SU-DHL-6 (cell line): ENCODE measurements at regions not wholly inside any gene's neighbourhood (a gene's known extent, or its start where the extent isn't known, plus 50 kb on each side); places are given as distances from the start of the nearest gene placed in this dataset.

Experiments
- H2AFZ ChIP-seq: fragments of 200-600 bp; sonication (generic); 2 replicates; pipeline ENCODE4 v1.6.1; 2014; ENCODE audit warnings: low read depth, mild to moderate bottlenecking, moderate library complexity, mixed read lengths, antibody characterized with exemption, low read length; ENCODE audit not compliant: severe bottlenecking
- H3F3A ChIP-seq: fragments of 200-600 bp; shearing (Covaris generic); 2 replicates; pipeline ENCODE4 v1.6.0; 2016; ENCODE audit warnings: antibody characterized with exemption, mild to moderate bottlenecking; ENCODE audit not compliant: insufficient read depth
- H3K27ac ChIP-seq: fragments of 200-600 bp; sonication (generic); 2 replicates; pipeline ENCODE4 v1.5.1; 2016; ENCODE audit warnings: low read depth, mild to moderate bottlenecking, low read length, moderate library complexity, mixed read lengths
- H3K27me3 ChIP-seq: fragments of 200-600 bp; sonication (generic), shearing (Covaris generic); 2 replicates; pipeline ENCODE4 v1.6.0; 2014; ENCODE audit warnings: mild to moderate bottlenecking, low read length
- H3K36me3 ChIP-seq: fragments of 200-600 bp; sonication (generic); 2 replicates; pipeline ENCODE4 v1.6.1; 2014; ENCODE audit warnings: mild to moderate bottlenecking, low read length, mixed read lengths
- H3K4me2 ChIP-seq: fragments of 300-600, 200-600 bp; shearing (Covaris generic), sonication (generic); 2 replicates; pipeline ENCODE4 v1.6.0; 2014; ENCODE audit warnings: low read length, low read depth, mild to moderate bottlenecking; ENCODE audit not compliant: poor library complexity, severe bottlenecking
- H3K4me3 ChIP-seq: fragments of 200-600 bp; sonication (generic); 2 replicates; pipeline ENCODE4 v1.5.1; 2014; ENCODE audit warnings: antibody characterized with exemption, low read length, mild to moderate bottlenecking, mixed read lengths; ENCODE audit not compliant: insufficient read depth, poor library complexity, severe bottlenecking
- H3K79me2 ChIP-seq: fragments of 200-600 bp; sonication (generic); 2 replicates; pipeline ENCODE4 v1.6.1; 2014; ENCODE audit warnings: mild to moderate bottlenecking, low read length, moderate library complexity; ENCODE audit not compliant: insufficient read depth
- H3K9ac ChIP-seq: fragments of 200-600 bp; sonication (generic); 2 replicates; pipeline ENCODE4 v1.7.0; 2014; ENCODE audit warnings: mild to moderate bottlenecking, low read length
- H3K9me2 ChIP-seq: fragments of 200-600 bp; sonication (generic); replicated peaks from 2 replicates; pipeline ENCODE4 v1.6.1; 2014; ENCODE audit warnings: low read length; ENCODE audit not compliant: insufficient read depth
- H3K9me3 ChIP-seq: fragments of 200-600 bp; sonication (generic); 2 replicates; pipeline ENCODE4 v1.6.1; 2014; ENCODE audit warnings: low read length, mixed read lengths; ENCODE audit not compliant: insufficient read depth
- H4K20me1 ChIP-seq: fragments of 200-600 bp; sonication (generic); 2 replicates; pipeline ENCODE4 v1.6.1; 2014; ENCODE audit warnings: low read depth, mild to moderate bottlenecking, antibody characterized with exemption, low read length, moderate library complexity, mixed read lengths
- CTCF ChIP-seq: fragments of 200-600 bp; sonication (generic); IDR thresholded peaks from one replicate; pipeline ENCODE4 v1.5.1; 2017; ENCODE audit warnings: antibody characterized with exemption, mild to moderate bottlenecking, low read length, moderate library complexity; ENCODE audit not compliant: insufficient read depth, poor library complexity, severe bottlenecking
- EZH2phosphoT487 ChIP-seq: fragments of 200-600 bp; sonication (generic), shearing (Covaris generic); conservative IDR thresholded peaks from 2 replicates; pipeline ENCODE4 v1.6.1; 2018; ENCODE audit warnings: mild to moderate bottlenecking, antibody characterized with exemption, low read length, moderate library complexity, mixed read lengths

DNA sequence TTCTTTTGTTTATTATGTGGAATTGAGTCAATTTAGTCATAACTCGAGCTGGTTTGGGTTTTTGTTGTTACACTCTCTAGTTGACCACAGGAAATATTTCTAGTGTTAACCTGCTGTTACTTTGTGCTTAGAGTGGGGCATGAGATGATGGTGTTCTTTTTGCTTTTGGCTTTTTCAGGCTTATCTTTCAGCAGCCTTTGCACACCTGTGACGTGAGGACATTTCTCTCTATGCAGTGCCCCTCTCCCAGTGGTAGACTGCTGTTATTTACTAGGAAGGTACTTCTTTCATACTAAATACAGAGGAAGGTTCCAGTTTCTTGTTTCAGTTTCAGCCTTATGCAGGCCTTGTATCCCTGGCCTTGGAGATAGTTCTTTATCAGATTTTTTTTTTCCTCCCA is 766.8 kb upstream of the MAN1A1 start:
- no peaks in the 10 kb centered on the region for H3K79me2 ChIP-seq
- no peaks in the 10 kb centered on the region for H3K36me3 ChIP-seq
- no peak overlapping the region for H2AFZ ChIP-seq
- no peak overlapping the region for H3K4me2 ChIP-seq
- no peak overlapping the region for H3K4me3 ChIP-seq
- no peaks in the 10 kb centered on the region for H3K27me3 ChIP-seq
- H3K9ac ChIP-seq = no peak overlapping the region
- no peak for TF ChIP-seq CTCF
- no peak for TF ChIP-seq EZH2phosphoT487
- H3F3A ChIP-seq = no peaks in the 10 kb centered on the region
- no peaks in the 10 kb centered on the region for H4K20me1 ChIP-seq
- no peak overlapping the region for H3K27ac ChIP-seq
- no peaks in the 10 kb centered on the region for H3K9me3 ChIP-seq
- no peaks in the 10 kb centered on the region for H3K9me2 ChIP-seq

- no peak overlapping the region for H2AFZ ChIP-seq
- H3K4me2 ChIP-seq = no peak overlapping the region
- no peaks in the 10 kb centered on the region for H4K20me1 ChIP-seq
- TF ChIP-seq CTCF (no peak), EZH2phosphoT487 (no peak)
- H3K9me2 ChIP-seq = no peaks in the 10 kb centered on the region
- H3F3A ChIP-seq = no peaks in the 10 kb centered on the region
- no peaks in the 10 kb centered on the region for H3K27me3 ChIP-seq
- no peaks in the 10 kb centered on the region for H3K79me2 ChIP-seq
- H3K27ac ChIP-seq = no peak overlapping the region
- no peaks in the 10 kb centered on the region for H3K9me3 ChIP-seq
- H3K4me3 ChIP-seq = no peak overlapping the region
- no peak overlapping the region for H3K9ac ChIP-seq
- no peaks in the 10 kb centered on the region for H3K36me3 ChIP-seq
Observed at GRCh38 chr6:120112980-120113379, 763.4 kb upstream of the MAN1A1 start.

- no peaks in the 10 kb centered on the region for H4K20me1 ChIP-seq
- no peaks in the 10 kb centered on the region for H3K36me3 ChIP-seq
- no peaks in the 10 kb centered on the region for H3F3A ChIP-seq
- no peak overlapping the region for H3K27ac ChIP-seq
- no peaks in the 10 kb centered on the region for H3K79me2 ChIP-seq
- no peak overlapping the region for H3K9ac ChIP-seq
- no peak overlapping the region for H3K4me2 ChIP-seq
- H3K9me2 ChIP-seq = no peaks in the 10 kb centered on the region
- no peaks in the 10 kb centered on the region for H3K27me3 ChIP-seq
- no peak for TF ChIP-seq CTCF
- TF ChIP-seq EZH2phosphoT487 = no peak
- H2AFZ ChIP-seq = no peak overlapping the region
- no peaks in the 10 kb centered on the region for H3K9me3 ChIP-seq
- H3K4me3 ChIP-seq = no peak overlapping the region
Observed at GRCh38 chr6:120111001-120111400, 761.4 kb upstream of the MAN1A1 start.
